ENCODE measurements at regions not wholly inside any gene's neighbourhood (a gene's known extent, or its start where the extent isn't known, plus 50 kb on each side); places are given as distances from the start of the nearest gene placed in this dataset.

DNA sequence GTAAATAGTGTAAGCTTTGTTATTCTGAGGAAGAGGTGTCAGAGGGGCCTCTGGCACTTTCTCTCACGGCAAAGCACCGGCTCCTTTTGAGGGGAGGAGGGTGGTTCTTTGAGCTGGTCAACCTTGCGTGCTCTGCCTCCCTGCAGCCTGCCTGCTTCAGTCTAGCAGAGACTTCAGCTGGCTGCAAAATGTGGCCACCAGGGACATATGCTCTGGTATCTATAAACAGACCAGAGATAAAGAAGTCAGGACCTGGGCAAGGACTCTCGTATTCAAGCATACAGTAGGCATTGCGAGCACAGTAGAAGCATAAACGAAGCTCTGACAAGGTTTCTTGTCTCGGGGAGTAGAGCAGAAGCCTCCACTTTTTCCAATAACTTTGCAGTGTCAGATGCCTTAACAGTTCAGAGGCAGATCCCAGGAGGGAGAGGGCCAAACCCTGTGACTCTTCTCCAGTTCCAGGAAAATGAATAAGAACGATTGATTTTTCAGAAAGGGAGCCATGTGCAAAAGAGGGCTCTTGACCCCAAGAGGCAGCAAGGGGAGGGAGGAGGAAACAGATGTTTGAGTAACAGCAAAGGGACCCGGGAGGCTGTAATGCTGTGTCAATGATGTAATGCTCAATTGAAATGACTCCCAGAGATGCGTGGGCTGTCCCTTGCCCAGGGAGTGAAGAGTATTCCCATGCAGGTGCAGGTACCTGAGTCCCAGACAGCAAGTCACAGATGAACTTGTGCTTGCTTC is 57.9 kb upstream of the TEX13D start:
- TF ChIP-seq, protein P1, sequence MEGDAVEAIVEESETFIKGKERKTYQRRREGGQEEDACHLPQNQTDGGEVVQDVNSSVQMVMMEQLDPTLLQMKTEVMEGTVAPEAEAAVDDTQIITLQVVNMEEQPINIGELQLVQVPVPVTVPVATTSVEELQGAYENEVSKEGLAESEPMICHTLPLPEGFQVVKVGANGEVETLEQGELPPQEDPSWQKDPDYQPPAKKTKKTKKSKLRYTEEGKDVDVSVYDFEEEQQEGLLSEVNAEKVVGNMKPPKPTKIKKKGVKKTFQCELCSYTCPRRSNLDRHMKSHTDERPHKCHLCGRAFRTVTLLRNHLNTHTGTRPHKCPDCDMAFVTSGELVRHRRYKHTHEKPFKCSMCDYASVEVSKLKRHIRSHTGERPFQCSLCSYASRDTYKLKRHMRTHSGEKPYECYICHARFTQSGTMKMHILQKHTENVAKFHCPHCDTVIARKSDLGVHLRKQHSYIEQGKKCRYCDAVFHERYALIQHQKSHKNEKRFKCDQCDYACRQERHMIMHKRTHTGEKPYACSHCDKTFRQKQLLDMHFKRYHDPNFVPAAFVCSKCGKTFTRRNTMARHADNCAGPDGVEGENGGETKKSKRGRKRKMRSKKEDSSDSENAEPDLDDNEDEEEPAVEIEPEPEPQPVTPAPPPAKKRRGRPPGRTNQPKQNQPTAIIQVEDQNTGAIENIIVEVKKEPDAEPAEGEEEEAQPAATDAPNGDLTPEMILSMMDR (conservative IDR thresholded peaks at IDR 0.05; ENCODE audit: low read depth, low read length), result no peak
- TF ChIP-seq EZH2 (IDR thresholded peaks at IDR 0.05; ENCODE audit: borderline replicate concordance, low read depth, low read length, poor library complexity, severe bottlenecking), result no peak

Data from A673 (cell line).